HepG2 (cell line): ENCODE measurements at regions not wholly inside any gene's neighbourhood (a gene's known extent, or its start where the extent isn't known, plus 50 kb on each side); places are given as distances from the start of the nearest gene placed in this dataset.

ENCODE experiments used
- KLF12 ChIP-seq: sonication (generic); formaldehyde crosslinking; IDR thresholded peaks from 2 replicates; pipeline ENCODE4 v1.4.0; 2020; ENCODE audit warnings: missing genetic modification reagents, borderline replicate concordance
- KMT2A ChIP-seq: sonication (generic); formaldehyde crosslinking; IDR thresholded peaks from 2 replicates; pipeline ENCODE4 v1.4.0; 2020; ENCODE audit warnings: missing genetic modification reagents
- POLR2AphosphoS2 ChIP-seq: IDR thresholded peaks from 2 replicates; pipeline ENCODE4 v1.6.1; 2011; ENCODE audit warnings: low read depth, low read length, improper control_type of control experiment
- SUZ12 ChIP-seq: fragments of 150-350 bp; IDR thresholded peaks from 2 replicates; pipeline ENCODE4 v1.6.1; 2014; ENCODE audit warnings: low read depth, low read length
- YY1 ChIP-seq: IDR thresholded peaks from 2 replicates; pipeline ENCODE4 v1.6.1; 2011; ENCODE audit warnings: low read length, low read depth, moderate library complexity, mild to moderate bottlenecking; ENCODE audit not compliant: insufficient read depth, insufficient replicate concordance
- ZFP41 ChIP-seq: sonication (generic); formaldehyde crosslinking; IDR thresholded peaks from 2 replicates; pipeline ENCODE4 v1.4.0; 2020; ENCODE audit warnings: mild to moderate bottlenecking, missing genetic modification reagents, borderline replicate concordance
- ZNF350 ChIP-seq: sonication (generic); formaldehyde crosslinking; IDR thresholded peaks from 2 replicates; pipeline ENCODE4 v1.4.0; 2020; ENCODE audit warnings: mild to moderate bottlenecking, low read depth, missing genetic modification reagents, borderline replicate concordance
- ZNF639 ChIP-seq: conservative IDR thresholded peaks from 2 replicates; pipeline ENCODE4 v1.6.1; 2018; ENCODE audit warnings: missing genetic modification reagents
- TF ChIP-seq, protein P1 (sequence below): sonication (generic); formaldehyde crosslinking; IDR thresholded peaks from 2 replicates; pipeline ENCODE4 v1.5.0; 2020; ENCODE audit warnings: mild to moderate bottlenecking, missing genetic modification reagents, moderate library complexity
- TF ChIP-seq, protein P2 (sequence below): sonication (generic); formaldehyde crosslinking; IDR thresholded peaks from 2 replicates; pipeline ENCODE4 v1.8.1; 2023; ENCODE audit warnings: mild to moderate bottlenecking, moderate library complexity, missing genetic modification reagents

GRCh38 chr5:91219803-91220371, 163.2 kb downstream of the ARRDC3 start:
- TF ChIP-seq KLF12 (CRISPR knock-in tag), result no peak
- TF ChIP-seq ZNF350 (CRISPR knock-in tag), result no peak
- no peak for TF ChIP-seq KMT2A (CRISPR knock-in tag)
- no peak for TF ChIP-seq YY1
- no peak for TF ChIP-seq SUZ12
- TF ChIP-seq POLR2AphosphoS2, result no peak
- no peak for TF ChIP-seq ZFP41
- TF ChIP-seq ZNF639, result no peak
- TF ChIP-seq, protein P1, sequence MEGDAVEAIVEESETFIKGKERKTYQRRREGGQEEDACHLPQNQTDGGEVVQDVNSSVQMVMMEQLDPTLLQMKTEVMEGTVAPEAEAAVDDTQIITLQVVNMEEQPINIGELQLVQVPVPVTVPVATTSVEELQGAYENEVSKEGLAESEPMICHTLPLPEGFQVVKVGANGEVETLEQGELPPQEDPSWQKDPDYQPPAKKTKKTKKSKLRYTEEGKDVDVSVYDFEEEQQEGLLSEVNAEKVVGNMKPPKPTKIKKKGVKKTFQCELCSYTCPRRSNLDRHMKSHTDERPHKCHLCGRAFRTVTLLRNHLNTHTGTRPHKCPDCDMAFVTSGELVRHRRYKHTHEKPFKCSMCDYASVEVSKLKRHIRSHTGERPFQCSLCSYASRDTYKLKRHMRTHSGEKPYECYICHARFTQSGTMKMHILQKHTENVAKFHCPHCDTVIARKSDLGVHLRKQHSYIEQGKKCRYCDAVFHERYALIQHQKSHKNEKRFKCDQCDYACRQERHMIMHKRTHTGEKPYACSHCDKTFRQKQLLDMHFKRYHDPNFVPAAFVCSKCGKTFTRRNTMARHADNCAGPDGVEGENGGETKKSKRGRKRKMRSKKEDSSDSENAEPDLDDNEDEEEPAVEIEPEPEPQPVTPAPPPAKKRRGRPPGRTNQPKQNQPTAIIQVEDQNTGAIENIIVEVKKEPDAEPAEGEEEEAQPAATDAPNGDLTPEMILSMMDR (CRISPR knock-in tag), result peak; percentile 33; the same call in 1 of the 2 replicates
- TF ChIP-seq, protein P2, sequence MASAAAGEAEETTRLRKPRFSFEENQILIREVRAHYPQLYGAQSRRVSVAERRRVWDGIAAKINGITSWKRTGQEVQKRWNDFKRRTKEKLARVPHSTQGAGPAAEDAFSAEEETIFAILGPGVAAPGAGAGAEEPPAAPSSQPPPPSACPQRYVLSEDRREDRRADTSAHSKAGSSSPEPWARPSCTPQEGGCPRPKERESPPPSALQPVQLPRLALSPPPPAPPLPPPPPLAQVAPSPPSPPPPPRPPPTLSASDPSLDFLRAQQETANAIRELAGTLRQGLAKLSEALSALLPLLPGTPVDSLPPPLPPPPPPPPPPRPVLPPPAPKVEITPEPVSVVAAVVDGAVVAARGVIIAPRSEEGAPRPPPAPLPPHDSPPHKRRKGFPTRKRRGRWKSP, result no peak
